Epithelial cell of esophagus (primary cell): ENCODE measurements at regions not wholly inside any gene's neighbourhood (a gene's known extent, or its start where the extent isn't known, plus 50 kb on each side); places are given as distances from the start of the nearest gene placed in this dataset.

ENCODE experiments used
- DNase-seq: peaks from one replicate; pipeline ENCODE4 v3.0.0; 2010; ENCODE audit warnings: low read depth
- H3K4me3 ChIP-seq: 2 replicates; pipeline ENCODE4 v1.5.1; 2011; ENCODE audit warnings: mild to moderate bottlenecking, low read length, control low read depth
- TF ChIP-seq, protein P1 (sequence below): IDR thresholded peaks from 2 replicates; pipeline ENCODE4 v1.5.1; 2011; ENCODE audit warnings: low read depth, mild to moderate bottlenecking, low read length, control low read depth, inconsistent platforms; ENCODE audit not compliant: insufficient read depth; ENCODE audit errors: missing control alignments

DNA sequence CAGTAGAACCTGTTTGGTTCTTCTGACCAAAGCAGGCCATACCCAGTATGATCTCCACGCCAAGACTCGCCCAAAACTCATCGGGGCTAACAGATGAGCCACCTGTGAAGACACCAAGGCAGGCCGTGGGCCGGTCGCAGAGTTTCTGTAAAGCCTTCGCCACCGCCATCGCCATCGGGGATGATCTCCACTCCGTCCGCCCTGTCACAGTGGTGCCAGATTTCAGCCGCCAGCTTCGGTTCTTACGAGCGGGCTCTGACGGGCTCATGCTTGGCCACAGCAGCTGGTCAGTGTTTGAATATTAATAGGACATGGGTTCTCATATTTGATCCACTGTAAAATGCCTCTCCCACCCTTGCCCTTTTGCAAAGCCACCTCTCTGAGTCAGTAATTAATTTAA lies 113.2 kb upstream of the TMEM132D start:
- TF ChIP-seq, protein P1, sequence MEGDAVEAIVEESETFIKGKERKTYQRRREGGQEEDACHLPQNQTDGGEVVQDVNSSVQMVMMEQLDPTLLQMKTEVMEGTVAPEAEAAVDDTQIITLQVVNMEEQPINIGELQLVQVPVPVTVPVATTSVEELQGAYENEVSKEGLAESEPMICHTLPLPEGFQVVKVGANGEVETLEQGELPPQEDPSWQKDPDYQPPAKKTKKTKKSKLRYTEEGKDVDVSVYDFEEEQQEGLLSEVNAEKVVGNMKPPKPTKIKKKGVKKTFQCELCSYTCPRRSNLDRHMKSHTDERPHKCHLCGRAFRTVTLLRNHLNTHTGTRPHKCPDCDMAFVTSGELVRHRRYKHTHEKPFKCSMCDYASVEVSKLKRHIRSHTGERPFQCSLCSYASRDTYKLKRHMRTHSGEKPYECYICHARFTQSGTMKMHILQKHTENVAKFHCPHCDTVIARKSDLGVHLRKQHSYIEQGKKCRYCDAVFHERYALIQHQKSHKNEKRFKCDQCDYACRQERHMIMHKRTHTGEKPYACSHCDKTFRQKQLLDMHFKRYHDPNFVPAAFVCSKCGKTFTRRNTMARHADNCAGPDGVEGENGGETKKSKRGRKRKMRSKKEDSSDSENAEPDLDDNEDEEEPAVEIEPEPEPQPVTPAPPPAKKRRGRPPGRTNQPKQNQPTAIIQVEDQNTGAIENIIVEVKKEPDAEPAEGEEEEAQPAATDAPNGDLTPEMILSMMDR: no peak
- H3K4me3 ChIP-seq: no peak overlapping the region
- DNase-seq: no peak

DNA sequence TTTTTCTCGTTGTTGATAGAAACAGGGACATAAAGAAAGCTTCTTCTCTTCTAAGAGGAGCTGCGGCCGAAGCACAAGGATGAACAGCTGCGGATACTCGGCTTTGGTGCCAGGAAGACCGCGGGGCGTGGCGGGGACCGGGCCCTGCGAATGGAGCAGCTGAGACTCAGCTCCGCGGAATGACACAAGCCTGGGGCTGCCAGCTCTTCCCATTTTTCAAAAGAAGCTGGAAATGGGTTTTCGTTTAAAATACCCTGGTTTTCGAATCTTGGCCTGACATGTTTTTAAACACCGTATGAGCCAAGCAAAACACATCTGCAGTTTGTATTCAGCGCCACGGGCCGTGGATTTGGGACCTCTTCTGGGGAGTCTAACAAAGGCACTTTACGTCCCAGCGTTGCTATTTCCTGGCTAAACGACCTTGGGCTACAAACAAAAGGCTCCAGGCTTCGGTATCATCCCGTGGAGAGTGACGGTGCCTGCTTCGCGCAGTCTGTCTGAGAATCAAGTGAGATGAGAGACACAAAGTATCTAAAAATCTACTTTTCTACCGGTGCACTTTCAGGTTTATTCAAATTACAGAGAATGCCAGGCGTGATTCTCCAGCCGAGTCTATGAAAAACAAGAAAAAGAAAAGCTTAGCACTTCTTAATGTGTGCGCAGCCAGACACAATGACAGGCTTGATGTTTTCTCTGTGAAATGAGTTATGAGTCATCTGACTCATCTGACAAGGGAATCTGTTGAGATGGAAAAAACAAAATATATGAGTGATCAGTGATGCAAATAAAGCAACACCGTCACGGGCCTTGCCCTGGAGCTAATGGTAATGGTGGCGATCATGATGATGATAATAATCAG lies 114.0 kb upstream of the TMEM132D start:
- H3K4me3 ChIP-seq: no peak overlapping the region
- DNase-seq: peak; percentile 40
- TF ChIP-seq, protein P1: no peak

GRCh38 chr12:130018614-130019013 lies 114.8 kb upstream of the TMEM132D start:
- DNase-seq: no peak
- H3K4me3 ChIP-seq: no peak overlapping the region
- TF ChIP-seq, protein P1: no peak

- H3K4me3 ChIP-seq: no peak overlapping the region
- TF ChIP-seq, protein P1: peak; percentile 65
- peak; percentile 47 for DNase-seq
Observed at GRCh38 chr12:130026608-130027176, 122.9 kb upstream of the TMEM132D start.

DNA sequence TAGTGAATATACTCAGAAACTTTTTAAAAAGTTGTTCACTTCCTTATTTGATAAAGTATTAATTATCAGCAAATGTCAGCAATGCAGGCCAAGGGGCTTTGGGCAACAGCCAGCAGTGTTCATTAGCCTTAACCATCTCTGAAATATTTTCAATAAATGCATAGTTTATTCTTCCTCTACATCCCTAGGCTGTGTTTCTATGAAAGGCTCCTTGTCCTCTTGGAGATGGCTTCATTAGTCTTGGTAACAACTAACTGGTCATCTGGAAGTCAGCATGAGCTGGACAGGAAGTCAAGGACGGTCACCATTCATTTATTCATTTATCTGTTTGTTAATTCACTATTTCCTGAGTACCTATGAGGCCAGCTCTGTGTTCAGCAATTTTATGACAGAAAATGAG lies 124.0 kb upstream of the TMEM132D start:
- no peak overlapping the region for H3K4me3 ChIP-seq
- no peak for DNase-seq
- TF ChIP-seq, protein P1: no peak

GRCh38 chr12:130029151-130029550 lies 125.3 kb upstream of the TMEM132D start:
- no peak for DNase-seq
- TF ChIP-seq, protein P1: no peak
- no peak overlapping the region for H3K4me3 ChIP-seq
